CD8-positive, alpha-beta memory T cell (primary cell): ENCODE measurements at regions not wholly inside any gene's neighbourhood (a gene's known extent, or its start where the extent isn't known, plus 50 kb on each side); places are given as distances from the start of the nearest gene placed in this dataset.

Source experiments
- CTCF ChIA-PET: fragments of 350-600 bp; sonication (Branson Sonifier 250); formaldehyde crosslinking; loops from one replicate; lab custom pipeline; 2021; ENCODE audit warnings: antibody characterized with exemption; lab: Charles Lee
- POLR2A ChIA-PET: fragments of 350-600 bp; sonication (Branson Sonifier 250); formaldehyde crosslinking; loops from one replicate; lab custom pipeline; 2021; ENCODE audit warnings: antibody characterized with exemption; lab: Charles Lee
- DNase-seq, 5 donors: peaks; one replicate each; pipeline versions ENCODE4 v3.0.0 to v3.0.0-alpha.2; 2020 to 2022; ENCODE audit warnings: mixed read lengths in 1 of 5
- H3K27ac ChIP-seq: one replicate; pipeline ENCODE4 v1.7.0; 2013; ENCODE audit warnings: low read depth, mild to moderate bottlenecking, low read length, moderate library complexity
- H3K27me3 ChIP-seq: 2 replicates; pipeline ENCODE4 v1.7.0; 2013; ENCODE audit warnings: low read length, mild to moderate bottlenecking; ENCODE audit not compliant: insufficient read depth, poor library complexity, severe bottlenecking
- H3K36me3 ChIP-seq: 2 replicates; pipeline ENCODE4 v1.7.0; 2013; ENCODE audit warnings: mild to moderate bottlenecking, low read length, moderate library complexity; ENCODE audit not compliant: insufficient read depth
- H3K4me1 ChIP-seq: 2 replicates; pipeline ENCODE4 v1.7.0; 2013; ENCODE audit warnings: mild to moderate bottlenecking, low read length, moderate library complexity; ENCODE audit not compliant: insufficient read depth
- H3K4me3 ChIP-seq: 2 replicates; pipeline ENCODE4 v1.7.0; 2013; ENCODE audit warnings: mild to moderate bottlenecking, low read length
- H3K9me3 ChIP-seq: 2 replicates; pipeline ENCODE4 v1.7.0; 2013; ENCODE audit warnings: mild to moderate bottlenecking, low read length
- H3K27ac Mint-ChIP-seq, 8 donors: one replicate each; pipeline ENCODE4 v1.8.0; 2020 to 2021; ENCODE audit warnings: mixed read lengths in 8 of 8, mild to moderate bottlenecking in 6 of 8, inconsistent platforms in 3 of 8, moderate library complexity in 3 of 8
- H3K27me3 Mint-ChIP-seq, 2 donors: one replicate each; pipeline ENCODE4 v1.8.0; 2020 to 2021; ENCODE audit warnings: mixed read lengths in 2 of 2, mild to moderate bottlenecking in 1 of 2, moderate library complexity in 1 of 2
- H3K36me3 Mint-ChIP-seq, 3 donors: one replicate each; pipeline ENCODE4 v1.8.0; 2020 to 2021; ENCODE audit warnings: mixed read lengths in 3 of 3, inconsistent platforms in 1 of 3, mild to moderate bottlenecking in 1 of 3
- H3K4me1 Mint-ChIP-seq, 3 donors: one replicate each; pipeline ENCODE4 v1.8.0; 2020 to 2021; ENCODE audit warnings: mixed read lengths in 3 of 3, inconsistent platforms in 1 of 3, mild to moderate bottlenecking in 1 of 3
- H3K4me3 Mint-ChIP-seq, 7 donors: one replicate each; pipeline ENCODE4 v1.8.0; 2020 to 2021; ENCODE audit warnings: mixed read lengths in 7 of 7, mild to moderate bottlenecking in 6 of 7, moderate library complexity in 4 of 7, inconsistent platforms in 2 of 7
- H3K9me3 Mint-ChIP-seq, 5 donors: one replicate each; pipeline ENCODE4 v1.8.0; 2020 to 2022; ENCODE audit warnings: mixed read lengths in 5 of 5, mild to moderate bottlenecking in 3 of 5, moderate library complexity in 2 of 5, inconsistent platforms in 1 of 5

DNA sequence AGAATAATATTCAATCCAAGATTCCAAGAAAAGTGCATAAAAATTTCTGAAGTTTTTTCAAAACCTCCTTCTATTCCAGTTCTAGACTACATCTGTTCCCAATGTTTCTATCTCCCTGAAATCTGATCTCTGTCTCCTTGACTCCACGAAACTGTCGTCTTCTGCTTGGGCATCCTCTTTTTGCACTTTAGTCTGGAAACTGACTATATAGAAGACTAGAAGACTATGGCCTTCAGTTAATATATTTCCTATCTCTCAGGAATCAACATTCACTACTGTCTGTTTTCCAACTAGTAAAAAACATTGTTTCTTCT is 745.4 kb upstream of the ADGRB3 start:
- Mint-ChIP-seq H3K9me3 (peaks cover 4 to 22% (median 12%) of the 10 kb centered on the region in 5 donors), H3K4me1 (no peaks in the 10 kb centered on the region), H3K27ac (no peak overlapping the region), H3K4me3 (no peak overlapping the region), H3K36me3 (no peaks in the 10 kb centered on the region), H3K27me3 (no peaks in the 10 kb centered on the region)
- CTCF ChIA-PET: no interaction called here
- H3K9me3 ChIP-seq: no peaks in the 10 kb centered on the region
- no peaks in the 10 kb centered on the region for H3K4me1 ChIP-seq
- no peaks in the 10 kb centered on the region for H3K27me3 ChIP-seq
- DNase-seq: no peak
- H3K4me3 ChIP-seq: no peak overlapping the region
- H3K27ac ChIP-seq: peak overlapping the region; percentile 89
- H3K36me3 ChIP-seq: no peaks in the 10 kb centered on the region
- POLR2A ChIA-PET: no interaction called here

DNA sequence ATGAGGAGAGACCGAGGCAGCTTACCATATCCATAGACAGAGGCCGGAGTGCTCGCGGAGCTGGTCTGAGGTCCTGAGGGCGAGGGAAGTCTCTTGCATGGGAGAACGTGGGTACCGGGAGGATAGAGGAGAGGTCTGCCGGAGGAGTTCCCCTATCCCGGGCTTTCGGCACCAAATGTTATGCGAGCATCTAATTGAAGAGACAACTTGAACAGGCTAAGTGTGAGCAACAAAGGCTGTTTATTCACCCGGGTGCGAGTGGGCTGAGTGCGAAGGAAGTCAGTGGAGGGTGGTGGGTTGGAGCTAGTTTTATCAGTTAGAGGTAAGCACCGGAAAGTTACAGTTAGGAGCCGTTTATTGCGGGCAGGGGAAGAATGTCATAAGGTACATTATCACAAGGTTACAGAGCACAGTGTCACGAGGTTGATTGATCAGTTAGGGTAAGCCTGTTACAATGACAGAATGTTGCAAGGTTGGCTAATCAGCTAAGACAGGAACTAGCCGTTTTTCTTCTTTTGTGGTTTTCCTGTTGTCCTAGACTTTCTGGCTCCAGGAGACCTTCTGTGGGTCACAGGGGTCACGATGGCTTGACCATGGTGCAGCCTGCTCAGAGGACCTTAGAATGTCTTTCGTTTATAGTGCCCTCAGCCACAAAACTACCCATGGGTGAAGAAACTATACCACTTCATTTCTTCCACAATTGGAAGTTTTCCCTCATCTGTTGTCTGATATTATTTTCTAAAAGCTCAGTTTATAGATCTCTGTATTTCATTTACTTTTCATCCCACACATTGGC is 746.0 kb upstream of the ADGRB3 start:
- H3K4me1 Mint-ChIP-seq: no peaks in the 10 kb centered on the region
- H3K27ac ChIP-seq: peak overlapping the region; percentile 89
- CTCF ChIA-PET: no interaction called here
- no peaks in the 10 kb centered on the region for H3K36me3 Mint-ChIP-seq
- H3K9me3 Mint-ChIP-seq: peaks cover 4 to 22% (median 12%) of the 10 kb centered on the region in 5 donors
- no peak overlapping the region for H3K4me3 Mint-ChIP-seq
- no peaks in the 10 kb centered on the region for H3K4me1 ChIP-seq
- no peaks in the 10 kb centered on the region for H3K27me3 ChIP-seq
- DNase-seq: no peak
- POLR2A ChIA-PET: no interaction called here
- no peak overlapping the region for H3K27ac Mint-ChIP-seq
- no peak overlapping the region for H3K4me3 ChIP-seq
- no peaks in the 10 kb centered on the region for H3K36me3 ChIP-seq
- no peaks in the 10 kb centered on the region for H3K27me3 Mint-ChIP-seq
- no peaks in the 10 kb centered on the region for H3K9me3 ChIP-seq

DNA sequence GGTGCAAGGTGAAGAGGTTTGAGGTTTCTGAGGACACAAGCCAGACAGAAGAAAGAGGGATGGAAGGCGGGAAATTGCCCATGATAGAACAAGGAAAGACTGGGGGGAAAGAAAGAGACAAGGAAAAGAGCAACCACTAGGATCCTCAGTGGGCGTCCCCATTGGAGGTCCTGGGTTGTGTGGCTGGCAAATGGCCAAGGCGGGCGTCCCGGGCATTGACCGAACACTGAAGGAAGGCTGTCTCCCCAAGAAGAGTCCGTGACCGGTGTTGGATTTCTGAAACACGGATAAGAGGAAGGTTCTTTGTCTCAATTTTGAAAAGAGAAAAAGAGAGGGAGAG is 746.6 kb upstream of the ADGRB3 start:
- ChIA-PET CTCF (no interaction called here), POLR2A (no interaction called here)
- no peaks in the 10 kb centered on the region for H3K4me1 ChIP-seq
- Mint-ChIP-seq H3K36me3 (no peaks in the 10 kb centered on the region), H3K27ac (no peak overlapping the region), H3K4me3 (no peak overlapping the region), H3K27me3 (no peaks in the 10 kb centered on the region), H3K4me1 (no peaks in the 10 kb centered on the region), H3K9me3 (peaks cover 4 to 22% (median 12%) of the 10 kb centered on the region in 5 donors)
- H3K4me3 ChIP-seq: no peak overlapping the region
- no peak for DNase-seq
- no peaks in the 10 kb centered on the region for H3K36me3 ChIP-seq
- H3K27me3 ChIP-seq: no peaks in the 10 kb centered on the region
- peak overlapping the region; percentile 89 for H3K27ac ChIP-seq
- no peaks in the 10 kb centered on the region for H3K9me3 ChIP-seq

DNA sequence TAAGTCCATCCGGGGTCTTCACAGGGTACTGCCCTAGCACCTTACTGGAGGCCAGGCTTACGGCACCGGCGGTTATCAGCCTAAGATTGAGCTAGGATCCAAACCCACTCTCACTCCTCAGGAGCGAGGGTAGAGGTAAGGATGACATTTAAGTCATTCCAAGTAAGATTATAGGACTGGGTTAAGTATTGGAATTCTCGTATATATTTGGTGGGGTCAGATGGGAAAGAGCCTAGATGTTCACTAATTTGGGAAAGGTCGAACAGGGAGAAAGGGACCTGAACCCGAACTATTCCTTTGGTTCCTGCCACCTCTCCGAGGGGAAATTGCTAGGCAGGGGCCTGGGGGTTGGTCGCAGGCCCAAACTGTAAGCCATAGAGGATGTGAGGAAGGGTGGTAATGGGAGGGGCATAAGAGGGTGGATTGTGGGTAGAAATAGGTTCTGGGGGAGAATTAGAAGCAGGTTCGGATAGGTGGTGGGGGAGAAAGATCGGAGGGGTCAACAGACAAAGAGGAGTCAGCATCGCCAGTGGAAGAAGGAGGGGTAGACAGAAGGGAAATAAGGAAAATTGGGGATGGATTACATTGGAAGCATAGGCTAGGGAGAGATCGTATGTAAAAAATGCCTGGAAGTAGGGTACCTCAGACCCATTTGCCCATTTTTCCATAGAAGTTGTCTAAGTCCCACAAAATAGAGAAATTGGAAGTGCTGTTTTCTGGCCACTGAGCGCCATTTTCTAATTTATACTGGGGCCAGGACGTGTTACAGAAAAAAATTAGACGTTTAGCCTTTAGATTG is 747.1 kb upstream of the ADGRB3 start:
- Mint-ChIP-seq H3K27me3 (no peaks in the 10 kb centered on the region), H3K36me3 (no peaks in the 10 kb centered on the region), H3K27ac (no peak overlapping the region), H3K9me3 (peaks cover 4 to 22% (median 12%) of the 10 kb centered on the region in 5 donors), H3K4me3 (no peak overlapping the region), H3K4me1 (no peaks in the 10 kb centered on the region)
- ChIA-PET CTCF (no interaction called here), POLR2A (no interaction called here)
- Histone ChIP-seq H3K36me3 (no peaks in the 10 kb centered on the region), H3K27me3 (no peaks in the 10 kb centered on the region), H3K9me3 (no peaks in the 10 kb centered on the region), H3K4me3 (no peak overlapping the region), H3K4me1 (no peaks in the 10 kb centered on the region), H3K27ac (peak overlapping the region; percentile 89)
- no peak for DNase-seq

DNA sequence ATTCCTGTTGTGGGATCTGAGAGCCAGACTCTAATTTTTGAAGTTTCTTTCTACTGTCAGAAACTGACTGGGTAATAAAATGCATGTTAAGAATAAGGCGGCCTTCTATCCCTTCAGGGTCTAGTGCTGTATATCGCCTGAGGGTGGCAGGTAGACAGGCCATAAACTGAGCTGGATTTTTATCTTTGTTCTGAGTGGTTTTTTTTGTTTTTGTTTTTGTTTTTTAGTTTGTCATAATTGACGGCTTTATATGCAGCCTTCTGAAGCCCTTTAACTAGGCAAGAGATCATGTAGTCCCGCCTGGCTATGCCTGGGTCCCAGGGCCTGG is 747.7 kb upstream of the ADGRB3 start:
- Histone ChIP-seq H3K27ac (peak overlapping the region; percentile 89), H3K4me1 (no peaks in the 10 kb centered on the region), H3K27me3 (no peaks in the 10 kb centered on the region), H3K9me3 (no peaks in the 10 kb centered on the region), H3K36me3 (no peaks in the 10 kb centered on the region), H3K4me3 (no peak overlapping the region)
- no peak for DNase-seq
- ChIA-PET POLR2A (no interaction called here), CTCF (no interaction called here)
- Mint-ChIP-seq H3K9me3 (peaks cover 4 to 21% (median 12%) of the 10 kb centered on the region in 5 donors), H3K27me3 (no peaks in the 10 kb centered on the region), H3K36me3 (no peaks in the 10 kb centered on the region), H3K27ac (no peak overlapping the region), H3K4me3 (no peak overlapping the region), H3K4me1 (no peaks in the 10 kb centered on the region)

DNA sequence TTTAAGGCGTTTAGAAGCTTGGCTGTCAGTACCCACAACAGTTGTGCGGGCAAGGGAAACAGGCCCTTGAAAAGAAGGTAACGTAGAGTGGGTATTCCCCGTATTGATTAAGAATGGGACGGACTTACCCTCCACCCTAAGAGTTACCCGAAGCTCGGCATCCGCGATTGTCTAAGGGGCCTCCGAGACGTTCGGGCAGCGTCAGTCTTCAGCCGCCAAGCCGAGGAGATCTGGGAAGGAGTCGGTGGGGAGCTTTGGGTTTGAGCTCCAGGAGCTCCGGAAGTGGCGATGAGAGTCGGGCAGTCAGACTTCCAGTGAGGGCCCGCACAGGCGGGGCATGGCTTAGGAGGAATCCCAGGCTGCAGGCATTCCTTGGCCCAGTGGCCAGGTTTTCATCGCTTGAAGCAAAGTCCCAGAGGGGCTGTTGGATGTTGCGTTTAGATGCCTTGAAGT is 748.2 kb upstream of the ADGRB3 start:
- H3K27ac Mint-ChIP-seq: no peak overlapping the region
- H3K4me3 Mint-ChIP-seq: no peak overlapping the region
- no peaks in the 10 kb centered on the region for H3K4me1 ChIP-seq
- H3K27ac ChIP-seq: peak overlapping the region; percentile 89
- H3K4me1 Mint-ChIP-seq: no peaks in the 10 kb centered on the region
- no peak for DNase-seq
- H3K9me3 Mint-ChIP-seq: peaks cover 4 to 21% (median 12%) of the 10 kb centered on the region in 5 donors
- H3K27me3 Mint-ChIP-seq: no peaks in the 10 kb centered on the region
- no peaks in the 10 kb centered on the region for H3K36me3 Mint-ChIP-seq
- ChIA-PET POLR2A (no interaction called here), CTCF (no interaction called here)
- H3K36me3 ChIP-seq: no peaks in the 10 kb centered on the region
- no peak overlapping the region for H3K4me3 ChIP-seq
- H3K27me3 ChIP-seq: no peaks in the 10 kb centered on the region
- H3K9me3 ChIP-seq: no peaks in the 10 kb centered on the region

DNA sequence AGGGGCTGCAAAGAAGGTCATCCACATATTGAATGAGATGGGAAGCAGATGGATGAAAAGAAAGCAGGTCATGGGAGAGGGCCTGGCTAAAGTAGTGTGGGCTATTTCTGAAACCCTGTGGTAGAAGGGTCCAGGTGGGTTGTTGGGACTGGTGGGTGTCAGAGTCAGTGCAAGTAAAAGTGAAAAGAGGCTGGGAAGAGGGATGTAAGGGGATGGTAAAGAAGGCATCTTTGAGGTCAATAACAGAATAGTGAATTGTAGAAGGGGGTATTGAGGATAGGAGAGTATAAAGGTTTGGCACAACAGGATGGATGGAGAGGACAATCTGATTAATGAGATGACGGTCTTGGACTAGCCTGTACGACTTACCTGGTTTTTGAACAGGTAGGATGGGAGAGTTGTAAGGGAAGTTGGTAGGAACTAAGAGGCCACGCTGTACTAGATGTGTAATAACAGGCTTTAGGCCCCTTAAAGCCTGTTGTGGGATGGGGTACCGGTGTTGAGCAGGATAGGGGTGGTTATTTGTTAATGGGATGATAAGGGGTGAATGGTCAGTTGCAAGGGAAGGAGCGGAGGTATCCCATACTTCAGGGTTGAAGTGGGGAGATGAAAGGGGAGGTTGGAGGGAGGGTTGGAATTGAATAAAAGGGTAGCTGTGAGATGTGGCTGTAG is 748.9 kb upstream of the ADGRB3 start:
- no peaks in the 10 kb centered on the region for H3K27me3 ChIP-seq
- no peak for DNase-seq
- Mint-ChIP-seq H3K9me3 (peaks cover 4 to 21% (median 12%) of the 10 kb centered on the region in 5 donors), H3K4me1 (no peaks in the 10 kb centered on the region), H3K27me3 (no peaks in the 10 kb centered on the region), H3K27ac (no peak overlapping the region), H3K4me3 (no peak overlapping the region), H3K36me3 (no peaks in the 10 kb centered on the region)
- no peak overlapping the region for H3K4me3 ChIP-seq
- H3K36me3 ChIP-seq: no peaks in the 10 kb centered on the region
- ChIA-PET CTCF (no interaction called here), POLR2A (no interaction called here)
- H3K9me3 ChIP-seq: no peaks in the 10 kb centered on the region
- H3K4me1 ChIP-seq: no peaks in the 10 kb centered on the region
- peak overlapping the region; percentile 89 for H3K27ac ChIP-seq
